Rectal smooth muscle tissue (tissue), 1 donor: ENCODE measurements at regions not wholly inside any gene's neighbourhood (a gene's known extent, or its start where the extent isn't known, plus 50 kb on each side); places are given as distances from the start of the nearest gene placed in this dataset.
"Not testable (repeated sequence)": the region's sequence is repeated elsewhere in the genome, so short reads cannot be mapped to it uniquely, and the experiment has no call there.

Experiments used
- H3K27ac ChIP-seq: one replicate; pipeline ENCODE4 v1.7.0; 2013; ENCODE audit warnings: low read depth, low read length, inconsistent platforms
- H3K27me3 ChIP-seq: one replicate; pipeline ENCODE4 v1.7.0; 2013; ENCODE audit warnings: low read length; ENCODE audit not compliant: control insufficient read depth, insufficient read depth
- H3K36me3 ChIP-seq: one replicate; pipeline ENCODE4 v1.7.0; 2013; ENCODE audit warnings: low read length; ENCODE audit not compliant: control insufficient read depth, insufficient read depth
- H3K4me1 ChIP-seq: one replicate; pipeline ENCODE4 v1.7.0; 2013; ENCODE audit warnings: low read length; ENCODE audit not compliant: control insufficient read depth, insufficient read depth
- H3K4me3 ChIP-seq: one replicate; pipeline ENCODE4 v1.7.0; 2013; ENCODE audit warnings: low read length
- H3K9ac ChIP-seq: one replicate; pipeline ENCODE4 v1.7.0; 2013; ENCODE audit warnings: low read length

DNA sequence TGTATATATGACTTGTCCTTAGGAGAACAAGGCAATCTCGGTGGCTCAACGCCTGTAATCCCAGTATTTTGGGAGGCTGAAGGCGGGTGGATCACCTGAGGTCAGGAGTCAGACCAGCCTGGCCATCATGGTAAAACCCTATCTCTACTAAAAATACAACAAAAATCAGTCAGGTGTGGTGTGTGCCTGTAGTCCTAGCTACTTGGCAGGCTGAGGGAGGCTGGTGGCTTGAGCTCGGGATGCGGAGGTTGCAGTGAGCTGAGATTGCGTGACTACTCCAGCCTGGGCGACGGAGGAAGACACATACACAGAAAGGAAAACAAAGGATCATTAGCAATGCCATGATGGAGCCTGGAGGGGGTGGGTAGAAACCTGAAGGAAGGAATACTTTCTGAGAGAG, 166.6 kb upstream of the RREB1 start:
- no peak overlapping the region for H3K4me3 ChIP-seq
- no peak overlapping the region for H3K9ac ChIP-seq
- no peak overlapping the region for H3K27ac ChIP-seq
- H3K27me3 ChIP-seq: no peaks in the 10 kb centered on the region
- H3K36me3 ChIP-seq: no peaks in the 10 kb centered on the region
- H3K4me1 ChIP-seq: no peaks in the 10 kb centered on the region

DNA sequence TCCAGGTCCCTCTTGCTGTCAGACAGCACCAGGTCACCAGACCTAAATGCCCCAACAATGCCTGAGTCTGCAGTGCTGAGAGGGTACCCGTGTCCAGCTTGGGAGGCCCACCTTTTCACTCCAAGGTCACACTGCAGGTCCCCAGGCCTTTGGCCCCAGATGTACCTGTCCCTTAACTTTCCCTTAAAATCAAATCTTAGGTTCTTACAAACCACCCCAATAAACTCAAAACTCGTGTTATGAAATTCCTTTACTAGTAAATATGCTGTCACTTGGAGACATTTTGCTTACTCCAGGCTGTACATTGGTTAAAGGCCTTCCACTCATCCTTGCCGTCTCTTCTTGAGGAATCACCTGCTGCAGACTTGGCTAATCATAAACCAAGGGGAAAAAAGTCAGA, 165.7 kb upstream of the RREB1 start:
- Histone ChIP-seq H3K4me3 (no peak overlapping the region), H3K27me3 (no peaks in the 10 kb centered on the region), H3K36me3 (no peaks in the 10 kb centered on the region), H3K27ac (no peak overlapping the region), H3K9ac (no peak overlapping the region), H3K4me1 (no peaks in the 10 kb centered on the region)

DNA sequence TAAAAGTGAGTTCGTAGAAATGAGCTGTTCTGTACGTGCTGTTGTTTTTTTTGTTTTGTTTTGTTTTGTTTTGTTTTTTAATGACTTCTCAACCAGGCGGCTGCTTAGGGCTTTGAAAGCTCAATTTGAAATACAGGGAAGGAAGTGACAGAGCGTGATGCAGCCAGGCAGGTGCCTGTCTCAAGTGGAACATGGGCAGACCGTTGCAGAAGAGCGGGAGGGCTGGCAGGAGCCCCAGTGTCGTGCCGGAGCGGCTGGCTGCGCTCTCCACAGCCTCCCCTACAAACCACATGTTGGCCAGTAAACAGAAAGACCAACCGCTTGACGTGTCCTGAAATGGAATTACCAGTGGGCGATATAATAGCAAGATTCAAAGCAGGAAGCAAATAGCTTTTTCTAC, 164.9 kb upstream of the RREB1 start:
- no peak overlapping the region for H3K27ac ChIP-seq
- H3K36me3 ChIP-seq: no peaks in the 10 kb centered on the region
- H3K4me3 ChIP-seq: no peak overlapping the region
- no peaks in the 10 kb centered on the region for H3K27me3 ChIP-seq
- no peak overlapping the region for H3K9ac ChIP-seq
- H3K4me1 ChIP-seq: no peaks in the 10 kb centered on the region

DNA sequence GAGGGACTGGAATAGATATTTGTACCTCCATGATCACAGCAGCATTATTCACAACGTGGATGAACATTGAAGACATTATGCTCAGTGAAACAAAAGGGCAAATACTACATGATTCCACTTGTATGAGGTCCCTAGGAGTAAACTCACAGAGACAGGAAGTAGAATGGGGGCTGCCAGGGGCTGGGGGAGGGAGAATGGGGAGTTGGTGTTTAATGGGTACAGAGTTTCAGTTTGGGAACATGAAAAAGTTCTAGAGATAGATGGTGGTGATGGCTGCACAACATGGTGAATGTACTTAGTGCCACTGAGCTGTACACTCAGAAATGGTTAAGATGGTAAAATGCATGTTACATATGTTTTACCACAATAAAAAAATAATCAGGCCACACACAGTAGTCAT, 164.3 kb upstream of the RREB1 start:
- no peak overlapping the region for H3K9ac ChIP-seq
- H3K36me3 ChIP-seq: no peaks in the 10 kb centered on the region
- H3K27ac ChIP-seq: no peak overlapping the region
- H3K4me1 ChIP-seq: no peaks in the 10 kb centered on the region
- H3K27me3 ChIP-seq: no peaks in the 10 kb centered on the region
- no peak overlapping the region for H3K4me3 ChIP-seq

DNA sequence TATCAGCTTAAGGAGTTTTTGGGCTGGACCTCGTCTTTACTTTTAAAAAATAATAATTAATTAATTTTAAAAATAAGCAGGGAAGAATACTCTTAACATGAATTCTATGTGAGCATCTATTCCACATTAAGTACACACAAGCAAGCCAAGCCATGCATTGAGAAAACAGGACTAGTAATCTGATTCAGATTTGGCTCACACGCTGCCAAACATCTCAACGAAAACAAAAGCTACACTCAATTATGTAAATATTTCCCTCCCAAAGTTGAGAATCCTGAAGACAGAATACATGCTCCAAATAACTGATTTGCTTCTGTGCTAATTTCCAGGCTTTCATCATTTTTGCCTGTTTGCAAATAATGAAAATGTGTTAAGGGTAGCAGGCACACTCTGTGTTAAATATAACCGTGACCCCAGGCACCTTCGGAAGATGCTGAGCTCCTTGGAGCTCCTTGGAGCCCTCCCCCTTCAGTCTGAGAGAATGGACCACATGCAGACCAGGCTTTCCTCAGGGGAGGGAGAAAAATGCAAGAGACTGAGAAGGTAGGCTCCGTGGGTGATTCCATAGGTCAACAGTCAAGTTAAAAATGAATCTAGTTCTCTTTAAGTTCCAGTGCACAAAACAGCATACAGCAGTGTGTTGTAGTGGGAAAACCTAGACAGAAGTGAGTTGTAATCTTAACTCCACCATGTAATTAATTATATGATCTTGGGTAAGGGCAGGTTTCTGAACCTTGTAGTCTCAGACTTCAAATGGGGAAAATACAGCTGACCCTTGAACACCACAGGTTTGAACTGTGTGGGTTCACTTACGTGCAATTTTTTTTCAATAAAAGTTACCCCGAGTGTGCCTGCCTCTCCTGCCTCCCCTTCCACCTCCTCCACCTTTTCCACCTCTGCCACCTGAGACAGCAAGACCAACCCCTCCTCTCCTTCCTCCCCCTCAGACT, 161.3 kb upstream of the RREB1 start:
- Histone ChIP-seq H3K4me1 (no peaks in the 10 kb centered on the region), H3K27ac (no peak overlapping the region), H3K36me3 (no peaks in the 10 kb centered on the region)

DNA sequence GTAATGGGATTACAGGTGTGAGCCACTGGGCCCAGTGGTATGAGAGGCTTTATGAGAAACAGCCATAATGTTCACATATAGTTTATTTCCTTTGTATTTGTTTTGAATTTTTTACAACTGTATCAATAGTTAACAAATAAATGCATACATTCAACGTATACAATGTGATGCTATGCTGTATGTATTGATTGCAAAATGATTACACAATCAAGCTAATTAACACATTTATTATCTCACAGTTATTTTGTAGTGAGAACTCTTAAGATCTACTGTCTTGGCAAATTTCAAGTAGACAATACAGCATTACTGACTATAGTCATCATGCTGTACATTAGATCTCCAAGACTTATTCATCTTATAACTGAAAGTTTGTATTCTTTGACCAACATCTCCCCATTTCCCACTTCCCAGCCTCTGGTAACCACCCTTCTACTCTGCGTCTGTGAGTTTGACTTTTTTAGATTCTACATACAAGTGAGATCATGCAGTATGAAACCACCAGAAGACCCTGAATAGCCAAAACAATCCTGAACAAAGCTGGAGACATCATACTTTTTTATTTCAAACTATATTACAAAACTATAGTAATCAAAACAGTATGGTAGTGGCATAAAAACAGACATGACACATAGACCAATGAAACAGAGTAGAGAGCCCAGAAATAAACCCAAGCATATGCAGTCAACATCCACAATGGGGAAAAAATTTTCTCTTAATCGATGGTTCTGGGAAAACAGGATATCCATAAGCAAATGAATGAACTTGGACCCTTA, 157.2 kb upstream of the RREB1 start:
- no peak overlapping the region for H3K27ac ChIP-seq
- H3K9ac ChIP-seq: no peak overlapping the region
- H3K4me3 ChIP-seq: no peak overlapping the region
- no peaks in the 10 kb centered on the region for H3K4me1 ChIP-seq
- H3K27me3 ChIP-seq: no peaks in the 10 kb centered on the region
- H3K36me3 ChIP-seq: no peaks in the 10 kb centered on the region

More for the DNA sequence above, 161.3 kb upstream of the RREB1 start:
- Histone ChIP-seq H3K27me3 (no peaks in the 10 kb centered on the region), H3K9ac (no peak overlapping the region), H3K4me3 (no peak overlapping the region)

DNA sequence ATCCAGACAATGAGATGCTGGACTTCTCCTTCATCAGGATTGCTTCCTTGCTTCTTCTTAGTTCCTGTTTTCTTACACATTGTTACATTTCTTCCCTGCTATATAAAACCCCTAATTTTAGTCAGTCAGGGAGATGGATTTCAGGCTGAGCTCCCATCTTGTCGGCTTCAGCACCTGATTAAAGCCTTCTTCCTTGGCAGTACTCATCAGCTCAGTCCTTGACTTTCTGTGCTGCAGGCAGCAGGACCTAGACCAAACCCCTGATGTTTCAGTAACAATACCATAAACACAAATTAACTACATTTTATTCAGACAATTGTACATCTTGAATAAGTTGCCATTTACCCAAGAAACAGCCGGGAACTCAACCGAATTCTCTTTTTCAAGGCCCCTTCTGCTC, 156.4 kb upstream of the RREB1 start:
- no peak overlapping the region for H3K4me3 ChIP-seq
- H3K27me3 ChIP-seq: no peaks in the 10 kb centered on the region
- no peaks in the 10 kb centered on the region for H3K36me3 ChIP-seq
- H3K27ac ChIP-seq: no peak overlapping the region
- no peak overlapping the region for H3K9ac ChIP-seq
- no peaks in the 10 kb centered on the region for H3K4me1 ChIP-seq

DNA sequence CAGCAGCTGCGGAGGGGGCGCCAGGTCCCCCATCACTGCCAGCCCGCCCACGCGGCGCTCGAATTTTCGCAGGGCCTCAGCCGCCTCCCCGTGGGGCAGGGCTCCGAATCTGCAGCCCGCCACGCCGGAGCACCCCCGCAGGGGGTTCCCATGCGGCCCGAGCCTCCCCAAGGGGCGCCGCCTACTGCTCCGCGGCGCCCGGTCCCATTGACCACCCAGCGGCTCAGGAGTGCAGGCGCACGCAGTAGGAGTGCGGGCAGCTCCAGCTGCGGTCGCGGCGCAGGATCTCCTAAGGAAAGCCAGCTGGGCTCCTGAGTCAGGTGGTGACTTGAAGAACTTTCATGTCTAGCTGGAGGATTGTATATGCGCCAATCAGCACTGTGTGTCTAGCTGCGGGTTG, 155.3 kb upstream of the RREB1 start:
- no peaks in the 10 kb centered on the region for H3K27me3 ChIP-seq
- no peak overlapping the region for H3K9ac ChIP-seq
- H3K4me1 ChIP-seq: no peaks in the 10 kb centered on the region
- H3K27ac ChIP-seq: no peak overlapping the region
- no peaks in the 10 kb centered on the region for H3K36me3 ChIP-seq
- no peak overlapping the region for H3K4me3 ChIP-seq

DNA sequence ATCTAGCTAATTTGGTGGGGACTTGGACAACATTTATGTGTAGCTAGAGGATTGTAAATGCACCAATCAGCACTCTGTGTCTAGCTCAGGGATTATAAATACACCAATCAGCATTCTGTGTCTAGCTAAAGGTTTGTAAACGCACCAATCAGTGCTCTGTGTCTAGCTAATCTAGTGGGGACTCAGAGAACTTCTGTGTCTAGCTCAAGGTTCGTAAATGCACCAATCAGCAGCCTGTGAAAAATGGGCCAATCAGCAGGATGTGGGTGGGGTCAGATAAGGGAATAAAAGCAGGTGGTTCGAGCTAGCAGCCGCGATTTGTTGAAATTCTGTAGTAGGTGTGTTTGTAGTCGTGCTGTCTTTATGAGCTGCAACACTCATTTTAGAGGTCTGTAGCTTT, 154.8 kb upstream of the RREB1 start:
- not testable (repeated sequence) for H3K9ac ChIP-seq, H3K27ac ChIP-seq, H3K4me3 ChIP-seq, H3K36me3 ChIP-seq, H3K27me3 ChIP-seq, H3K4me1 ChIP-seq

DNA sequence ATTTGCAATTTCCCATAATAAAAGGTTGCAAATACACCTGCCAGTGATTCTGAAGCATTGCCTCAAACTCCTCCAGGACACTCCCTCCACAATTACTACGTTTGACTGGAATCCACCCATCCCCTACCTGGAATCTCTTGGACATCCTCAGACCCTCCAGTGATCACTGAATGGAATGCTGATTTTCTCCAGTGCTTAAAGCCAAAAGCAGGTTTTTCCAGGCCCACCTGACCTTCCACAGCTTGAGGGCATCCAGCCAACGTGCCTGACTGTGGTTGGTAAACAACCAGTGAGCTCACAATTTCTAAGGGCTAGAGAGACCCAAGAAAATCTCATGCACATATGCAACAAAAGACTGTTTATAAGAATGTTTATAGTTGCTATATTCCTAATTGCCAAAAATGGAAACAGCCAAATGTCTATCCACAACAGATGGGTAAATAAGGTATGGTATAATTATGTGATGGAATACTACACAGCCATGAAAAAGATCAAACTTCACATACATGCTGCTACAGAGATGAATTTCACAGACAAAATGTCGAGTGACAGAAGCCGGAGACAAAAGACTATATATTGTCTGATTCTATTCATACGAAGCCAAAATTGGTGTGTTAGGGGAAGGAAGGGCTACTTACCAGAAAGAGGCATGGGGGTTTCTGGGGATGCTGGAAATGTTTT, 147.1 kb upstream of the RREB1 start:
- no peak overlapping the region for H3K27ac ChIP-seq

DNA sequence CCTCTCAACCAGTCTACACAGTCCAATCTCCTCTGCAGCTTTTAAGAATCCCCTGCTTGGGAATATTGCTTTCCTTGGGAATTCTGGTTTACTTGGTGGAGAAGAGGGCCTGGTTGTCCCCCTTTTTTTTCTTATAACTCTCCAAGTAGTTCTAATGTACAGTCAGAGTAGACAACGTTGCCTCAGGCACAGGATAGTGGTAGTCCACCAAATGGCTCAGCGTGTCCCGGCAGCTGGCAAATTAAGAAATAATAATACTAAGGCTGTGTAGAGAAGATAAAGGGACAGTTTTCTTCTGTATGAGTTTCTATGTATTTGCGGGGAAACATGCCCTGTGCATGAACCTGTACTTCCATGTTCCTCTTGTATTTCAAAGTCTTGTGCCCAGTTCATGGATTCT, 145.7 kb upstream of the RREB1 start:
- Histone ChIP-seq H3K9ac (no peak overlapping the region), H3K27me3 (no peaks in the 10 kb centered on the region), H3K36me3 (no peaks in the 10 kb centered on the region), H3K4me1 (no peaks in the 10 kb centered on the region), H3K4me3 (no peak overlapping the region), H3K27ac (no peak overlapping the region)

More for the DNA sequence above, 147.1 kb upstream of the RREB1 start:
- Histone ChIP-seq H3K9ac (no peak overlapping the region), H3K4me1 (no peaks in the 10 kb centered on the region), H3K27me3 (no peaks in the 10 kb centered on the region), H3K36me3 (no peaks in the 10 kb centered on the region), H3K4me3 (no peak overlapping the region)

DNA sequence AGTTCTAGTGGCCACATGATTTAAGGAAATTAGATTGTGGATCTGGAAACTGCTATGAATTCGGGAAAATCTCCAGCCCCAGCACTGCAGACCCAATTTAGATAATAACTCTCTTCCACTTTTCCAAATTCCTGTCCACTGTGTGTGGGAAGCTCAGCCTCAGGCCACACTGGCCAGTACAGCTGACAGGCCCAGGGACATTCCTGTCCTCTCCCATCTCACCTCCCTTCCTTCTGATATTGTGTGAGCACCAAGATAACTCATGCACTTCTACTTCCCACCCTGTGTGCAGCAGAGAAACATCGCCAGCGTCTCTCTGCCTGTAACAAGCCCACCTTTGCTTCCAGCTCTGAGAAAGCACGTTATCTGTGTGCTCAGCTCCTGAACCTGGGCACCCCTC, 145.1 kb upstream of the RREB1 start:
- Histone ChIP-seq H3K9ac (no peak overlapping the region), H3K27ac (no peak overlapping the region)

More for the DNA sequence above, 145.1 kb upstream of the RREB1 start:
- no peaks in the 10 kb centered on the region for H3K36me3 ChIP-seq
- H3K27me3 ChIP-seq: no peaks in the 10 kb centered on the region
- H3K4me1 ChIP-seq: no peaks in the 10 kb centered on the region
- H3K4me3 ChIP-seq: no peak overlapping the region
